SK-N-SH (cell line): ENCODE measurements at regions not wholly inside any gene's neighbourhood (a gene's known extent, or its start where the extent isn't known, plus 50 kb on each side); places are given as distances from the start of the nearest gene placed in this dataset.

Experiments
- EP300 ChIP-seq, 2 experiments: IDR thresholded peaks; 2 replicates each; pipeline versions ENCODE4 v1.4.0 to v1.6.1; 2012; ENCODE audit warnings: borderline replicate concordance in 1 of 2, low read depth in 1 of 2, low read length in 1 of 2
- JUND ChIP-seq: IDR thresholded peaks from 2 replicates; pipeline ENCODE4 v1.4.0; 2012
- POLR2AphosphoS5 ChIP-seq: IDR thresholded peaks from 2 replicates; pipeline ENCODE4 v1.6.1; 2012; ENCODE audit warnings: low read depth, low read length
- RFX5 ChIP-seq: IDR thresholded peaks from 2 replicates; pipeline ENCODE4 v1.6.1; 2012; ENCODE audit warnings: mild to moderate bottlenecking, improper control_type of control experiment, low read length

DNA sequence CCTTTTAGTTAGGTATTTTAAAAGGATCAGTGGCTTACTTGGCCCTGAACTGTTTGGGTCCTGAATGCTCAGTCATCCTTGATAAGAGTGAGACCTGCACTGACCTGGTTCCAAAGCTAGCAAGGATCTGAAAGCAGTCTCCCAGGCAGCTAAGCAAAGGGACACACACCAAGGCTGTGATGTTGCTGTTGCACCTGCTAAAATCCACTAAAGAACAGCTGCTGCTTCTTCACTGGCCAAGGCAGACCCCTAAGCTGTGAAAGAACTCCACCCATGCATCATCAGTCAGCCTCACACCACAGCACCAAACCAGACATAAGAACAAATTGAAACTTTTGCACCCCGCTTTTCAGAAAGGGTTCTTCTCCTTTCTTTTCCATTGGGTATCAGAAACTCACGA lies 213.4 kb upstream of the STT3B start:
- TF ChIP-seq POLR2AphosphoS5 = no peak
- TF ChIP-seq RFX5 = no peak
- no peak for TF ChIP-seq JUND
- TF ChIP-seq EP300 (IDR thresholded peaks at IDR 0.05; ENCODE audit: borderline replicate concordance in 1 of 2, low read depth in 1 of 2, low read length in 1 of 2) = no peak
